HG03159 (cell line): ENCODE measurements at regions not wholly inside any gene's neighbourhood (a gene's known extent, or its start where the extent isn't known, plus 50 kb on each side); places are given as distances from the start of the nearest gene placed in this dataset.

Experiments used
- ATAC-seq: cut with Tn5 transposase; IDR thresholded peaks from one replicate; pipeline ENCODE4 v1.9.1; 2021; ENCODE audit warnings: mild to moderate bottlenecking, moderate library complexity; ENCODE audit not compliant: unreplicated experiment

GRCh38 chr18:78919956-78920355 lies 59.7 kb upstream of the SALL3 start:
- no peak for ATAC-seq

GRCh38 chr18:78920456-78921138 lies 59.0 kb upstream of the SALL3 start:
- no peak for ATAC-seq

- ATAC-seq = no peak
Observed at GRCh38 chr18:78922856-78923255, 56.8 kb upstream of the SALL3 start.

- no peak for ATAC-seq
Observed at GRCh38 chr18:78924301-78924700, 55.3 kb upstream of the SALL3 start.

GRCh38 chr18:78924786-78925540 lies 54.7 kb upstream of the SALL3 start:
- ATAC-seq = no peak

- ATAC-seq = no peak
Observed at GRCh38 chr18:78925557-78926242, 53.9 kb upstream of the SALL3 start.

GRCh38 chr18:78926243-78926615 lies 53.4 kb upstream of the SALL3 start:
- no peak for ATAC-seq

- no peak for ATAC-seq
Observed at GRCh38 chr18:78927156-78927555, 52.5 kb upstream of the SALL3 start.

- ATAC-seq = no peak
Observed at GRCh38 chr18:78927616-78928015, 52.0 kb upstream of the SALL3 start.

- ATAC-seq = no peak
Observed at GRCh38 chr18:78928076-78928475, 51.5 kb upstream of the SALL3 start.

- no peak for ATAC-seq
Observed at GRCh38 chr18:78929516-78929915, 50.1 kb upstream of the SALL3 start.
